ENCODE measurements at regions not wholly inside any gene's neighbourhood (a gene's known extent, or its start where the extent isn't known, plus 50 kb on each side); places are given as distances from the start of the nearest gene placed in this dataset.

GRCh38 chr14:98070536-98070935 is 1201.5 kb downstream of the BCL11B start:
- Histone ChIP-seq H3K27ac (replicated peaks) (no peak overlapping the region), H3K4me3 (replicated peaks; ENCODE audit: insufficient read depth, low read length) (no peak overlapping the region), H3K27me3 (ENCODE audit: insufficient read depth, poor library complexity, severe bottlenecking) (no peaks in the 10 kb centered on the region)
- no peak for DNase-seq (ENCODE audit: low read depth in 1 of 2, low spot score in 1 of 2)
- no peak for TF ChIP-seq REST (IDR thresholded peaks at IDR 0.05; ENCODE audit: insufficient replicate concordance, low read depth)
- no peak for TF ChIP-seq POLR2AphosphoS5 (IDR thresholded peaks at IDR 0.05; ENCODE audit: low read depth)
- TF ChIP-seq GABPA (IDR thresholded peaks at IDR 0.05; ENCODE audit: low read depth), result no peak
- no peak for TF ChIP-seq CTCF (IDR thresholded peaks at IDR 0.05; ENCODE audit: insufficient read depth, low read length)
- no peak for TF ChIP-seq SPI1 (IDR thresholded peaks at IDR 0.05; ENCODE audit: borderline replicate concordance, low read depth)

- H3K4me3 ChIP-seq (replicated peaks; ENCODE audit: insufficient read depth, low read length), result no peak overlapping the region
- no peak for DNase-seq (ENCODE audit: low read depth in 1 of 2, low spot score in 1 of 2)
- no peak overlapping the region for H3K27ac ChIP-seq (replicated peaks)
- no peaks in the 10 kb centered on the region for H3K27me3 ChIP-seq (ENCODE audit: insufficient read depth, poor library complexity, severe bottlenecking)
- no peak for TF ChIP-seq CTCF (IDR thresholded peaks at IDR 0.05; ENCODE audit: insufficient read depth, low read length)
- TF ChIP-seq GABPA (IDR thresholded peaks at IDR 0.05; ENCODE audit: low read depth), result no peak
- no peak for TF ChIP-seq POLR2AphosphoS5 (IDR thresholded peaks at IDR 0.05; ENCODE audit: low read depth)
- no peak for TF ChIP-seq REST (IDR thresholded peaks at IDR 0.05; ENCODE audit: insufficient replicate concordance, low read depth)
- TF ChIP-seq SPI1 (IDR thresholded peaks at IDR 0.05; ENCODE audit: borderline replicate concordance, low read depth), result no peak
Measured at GRCh38 chr14:98074111-98074510, 1197.9 kb downstream of the BCL11B start.

GRCh38 chr14:98077176-98077575 is 1194.8 kb downstream of the BCL11B start:
- no peak overlapping the region for H3K27ac ChIP-seq (replicated peaks)
- no peak overlapping the region for H3K4me3 ChIP-seq (replicated peaks; ENCODE audit: insufficient read depth, low read length)
- no peak for DNase-seq (ENCODE audit: low read depth in 1 of 2, low spot score in 1 of 2)
- TF ChIP-seq SPI1 (IDR thresholded peaks at IDR 0.05; ENCODE audit: borderline replicate concordance, low read depth), result no peak
- H3K27me3 ChIP-seq (ENCODE audit: insufficient read depth, poor library complexity, severe bottlenecking), result no peaks in the 10 kb centered on the region

GRCh38 chr14:98082833-98083232 is 1189.2 kb downstream of the BCL11B start:
- Histone ChIP-seq H3K27me3 (ENCODE audit: insufficient read depth, poor library complexity, severe bottlenecking) (no peaks in the 10 kb centered on the region), H3K27ac (replicated peaks) (no peak overlapping the region), H3K4me3 (replicated peaks; ENCODE audit: insufficient read depth, low read length) (no peak overlapping the region)
- no peak for DNase-seq (ENCODE audit: low read depth in 1 of 2, low spot score in 1 of 2)
- no peak for TF ChIP-seq SPI1 (IDR thresholded peaks at IDR 0.05; ENCODE audit: borderline replicate concordance, low read depth)
- TF ChIP-seq GABPA (IDR thresholded peaks at IDR 0.05; ENCODE audit: low read depth), result no peak
- TF ChIP-seq REST (IDR thresholded peaks at IDR 0.05; ENCODE audit: insufficient replicate concordance, low read depth), result no peak
- no peak for TF ChIP-seq POLR2AphosphoS5 (IDR thresholded peaks at IDR 0.05; ENCODE audit: low read depth)
- no peak for TF ChIP-seq CTCF (IDR thresholded peaks at IDR 0.05; ENCODE audit: insufficient read depth, low read length)
